Suprapubic skin (tissue), 4 donors: ENCODE measurements at regions not wholly inside any gene's neighbourhood (a gene's known extent, or its start where the extent isn't known, plus 50 kb on each side); places are given as distances from the start of the nearest gene placed in this dataset.

ENCODE experiments used
- DNase-seq, 2 donors: peaks; one replicate each; pipeline ENCODE4 v3.0.0-alpha.2; 2019; ENCODE audit warnings: low spot score in 2 of 2
- H3K27ac ChIP-seq: fragments of 200-600 bp; sonication (generic); one replicate; pipeline ENCODE4 v1.5.1; 2019
- H3K27me3 ChIP-seq: fragments of 200-600 bp; sonication (generic); one replicate; pipeline ENCODE4 v1.5.1; 2019
- H3K36me3 ChIP-seq: fragments of 200-600 bp; sonication (generic); one replicate; pipeline ENCODE4 v1.5.1; 2019
- H3K4me1 ChIP-seq: fragments of 200-600 bp; sonication (generic); one replicate; pipeline ENCODE4 v1.5.1; 2019
- H3K4me3 ChIP-seq: fragments of 200-600 bp; sonication (generic); one replicate; pipeline ENCODE4 v1.5.1; 2019; ENCODE audit warnings: mild to moderate bottlenecking
- H3K9me3 ChIP-seq: fragments of 200-600 bp; sonication (generic); one replicate; pipeline ENCODE4 v1.5.1; 2019
- EP300 ChIP-seq: sonication (generic); formaldehyde crosslinking; IDR thresholded peaks from one replicate; pipeline ENCODE4 v1.6.1; 2017; ENCODE audit warnings: antibody characterized with exemption
- POLR2A ChIP-seq, 2 donors: fragments of 450-650 bp; IDR thresholded peaks; one replicate each; pipeline ENCODE4 v1.6.1; 2017; ENCODE audit warnings: antibody characterized with exemption in 2 of 2, mild to moderate bottlenecking in 2 of 2, moderate library complexity in 2 of 2
- POLR2AphosphoS5 ChIP-seq, 3 donors: sonication (generic); formaldehyde crosslinking; IDR thresholded peaks; one replicate each; pipeline ENCODE4 v1.6.1; 2017; ENCODE audit warnings: antibody characterized with exemption in 3 of 3
- WGBS: methylation state at CpG from one replicate; pipeline ENCODE4 v1.1.5; 2018; 5-methylcytosine and 5-hydroxymethylcytosine counted together
- TF ChIP-seq, protein P1 (sequence below), 2 donors: fragments of 200-600 bp in 1 of 2; fragments of 450-650 bp in 1 of 2; sonication (generic) in 1 of 2; IDR thresholded peaks; one replicate each; pipeline ENCODE4 v1.5.1; 2016 to 2019; ENCODE audit warnings: antibody characterized with exemption in 2 of 2, mild to moderate bottlenecking in 1 of 2, moderate library complexity in 1 of 2

DNA sequence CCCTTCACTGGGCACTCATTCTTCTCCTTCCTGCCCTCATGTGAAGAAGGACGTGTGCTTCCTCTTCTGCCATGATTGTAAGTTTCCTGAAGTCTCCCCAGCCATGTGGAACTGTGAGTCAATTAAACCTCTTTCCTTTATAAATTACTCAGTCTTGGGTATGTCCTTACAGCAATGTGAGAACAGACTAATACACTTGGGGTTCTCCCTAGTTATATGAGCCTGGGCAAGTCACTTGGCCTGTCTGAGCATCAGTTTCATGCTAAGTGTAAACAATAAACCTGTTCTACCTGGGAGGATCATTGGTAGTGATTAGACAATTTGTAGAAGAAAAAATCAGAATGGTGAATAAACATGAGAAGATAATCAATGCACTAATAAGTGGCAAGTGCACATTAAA lies 162.2 kb upstream of the ARG1 start:
- 56% methylated on average over 1 of the region's 1 CpG for WGBS
- Histone ChIP-seq H3K4me1 (no peaks in the 10 kb centered on the region), H3K9me3 (no peaks in the 10 kb centered on the region), H3K27ac (no peak overlapping the region), H3K27me3 (no peaks in the 10 kb centered on the region), H3K4me3 (no peak overlapping the region), H3K36me3 (no peaks in the 10 kb centered on the region)
- TF ChIP-seq POLR2AphosphoS5 (IDR thresholded peaks at IDR 0.05) (no peak), POLR2A (IDR thresholded peaks at IDR 0.05) (no peak), EP300 (no peak)
- TF ChIP-seq, protein P1, sequence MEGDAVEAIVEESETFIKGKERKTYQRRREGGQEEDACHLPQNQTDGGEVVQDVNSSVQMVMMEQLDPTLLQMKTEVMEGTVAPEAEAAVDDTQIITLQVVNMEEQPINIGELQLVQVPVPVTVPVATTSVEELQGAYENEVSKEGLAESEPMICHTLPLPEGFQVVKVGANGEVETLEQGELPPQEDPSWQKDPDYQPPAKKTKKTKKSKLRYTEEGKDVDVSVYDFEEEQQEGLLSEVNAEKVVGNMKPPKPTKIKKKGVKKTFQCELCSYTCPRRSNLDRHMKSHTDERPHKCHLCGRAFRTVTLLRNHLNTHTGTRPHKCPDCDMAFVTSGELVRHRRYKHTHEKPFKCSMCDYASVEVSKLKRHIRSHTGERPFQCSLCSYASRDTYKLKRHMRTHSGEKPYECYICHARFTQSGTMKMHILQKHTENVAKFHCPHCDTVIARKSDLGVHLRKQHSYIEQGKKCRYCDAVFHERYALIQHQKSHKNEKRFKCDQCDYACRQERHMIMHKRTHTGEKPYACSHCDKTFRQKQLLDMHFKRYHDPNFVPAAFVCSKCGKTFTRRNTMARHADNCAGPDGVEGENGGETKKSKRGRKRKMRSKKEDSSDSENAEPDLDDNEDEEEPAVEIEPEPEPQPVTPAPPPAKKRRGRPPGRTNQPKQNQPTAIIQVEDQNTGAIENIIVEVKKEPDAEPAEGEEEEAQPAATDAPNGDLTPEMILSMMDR (IDR thresholded peaks at IDR 0.05), result no peak
- no peak for DNase-seq

DNA sequence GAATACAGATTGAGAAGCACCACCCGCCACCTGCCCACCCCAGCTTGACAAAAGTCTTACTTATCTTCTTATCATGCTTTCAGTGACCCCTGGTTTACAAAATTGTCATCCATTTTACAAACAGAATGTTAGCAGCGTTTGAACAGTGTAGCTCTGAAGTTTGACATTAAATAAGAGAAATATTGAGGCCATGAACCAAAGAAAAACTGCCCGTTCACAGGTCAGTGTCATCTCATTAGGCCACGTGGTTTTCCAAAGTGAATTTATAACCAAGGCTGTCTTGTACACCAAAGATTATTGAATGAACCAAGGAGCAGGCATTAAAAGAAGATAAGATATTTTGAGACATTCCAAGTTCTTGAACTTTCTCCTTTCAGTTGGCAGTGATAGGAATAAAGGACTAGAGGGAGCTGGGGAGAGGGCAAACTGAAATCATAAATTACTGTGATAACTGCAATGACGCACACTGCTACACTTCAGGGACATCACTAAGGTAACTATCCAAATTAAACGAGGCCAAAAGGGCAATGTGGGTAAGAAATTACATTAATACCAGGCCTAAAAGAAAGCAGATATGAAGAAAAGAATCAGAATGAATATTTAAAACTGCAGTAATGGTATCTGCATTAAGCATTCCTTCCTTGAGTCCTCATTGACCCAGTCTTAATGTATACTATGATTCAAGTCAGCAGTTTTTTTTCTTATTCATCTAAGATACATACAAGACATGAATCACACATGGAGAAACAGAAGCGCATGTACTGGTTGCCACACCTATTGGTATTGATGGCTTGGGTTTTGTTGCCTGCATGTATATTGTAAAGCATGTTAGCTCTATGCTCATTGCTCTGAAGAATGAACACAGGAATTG lies 159.8 kb upstream of the ARG1 start:
- no peak overlapping the region for H3K27ac ChIP-seq
- no peaks in the 10 kb centered on the region for H3K4me1 ChIP-seq
- no peaks in the 10 kb centered on the region for H3K9me3 ChIP-seq
- no peak overlapping the region for H3K4me3 ChIP-seq
- no peak for TF ChIP-seq POLR2AphosphoS5 (IDR thresholded peaks at IDR 0.05)
- TF ChIP-seq, protein P1 (IDR thresholded peaks at IDR 0.05), result no peak
- TF ChIP-seq EP300, result no peak
- no peak for TF ChIP-seq POLR2A (IDR thresholded peaks at IDR 0.05)
- WGBS, result 63% methylated on average over 7 of the region's 7 CpGs
- H3K36me3 ChIP-seq, result no peaks in the 10 kb centered on the region
- no peaks in the 10 kb centered on the region for H3K27me3 ChIP-seq
- no peak for DNase-seq

- Histone ChIP-seq H3K4me3 (no peak overlapping the region), H3K27me3 (no peaks in the 10 kb centered on the region), H3K9me3 (no peaks in the 10 kb centered on the region), H3K36me3 (no peaks in the 10 kb centered on the region), H3K4me1 (no peaks in the 10 kb centered on the region), H3K27ac (no peak overlapping the region)
- 86% methylated on average over 2 of the region's 2 CpGs for WGBS
- TF ChIP-seq POLR2AphosphoS5 (IDR thresholded peaks at IDR 0.05) (no peak), POLR2A (IDR thresholded peaks at IDR 0.05) (no peak), EP300 (no peak)
- TF ChIP-seq, protein P1 (IDR thresholded peaks at IDR 0.05), result no peak
- DNase-seq, result no peak
Observed at GRCh38 chr6:131413831-131414191, 159.2 kb upstream of the ARG1 start.

- H3K27ac ChIP-seq, result no peak overlapping the region
- no peak for DNase-seq
- H3K4me1 ChIP-seq, result no peaks in the 10 kb centered on the region
- H3K9me3 ChIP-seq, result no peaks in the 10 kb centered on the region
- TF ChIP-seq POLR2AphosphoS5 (IDR thresholded peaks at IDR 0.05) (no peak), POLR2A (IDR thresholded peaks at IDR 0.05) (no peak), EP300 (no peak)
- TF ChIP-seq, protein P1 (IDR thresholded peaks at IDR 0.05), result no peak
- no peaks in the 10 kb centered on the region for H3K27me3 ChIP-seq
- no peaks in the 10 kb centered on the region for H3K36me3 ChIP-seq
- 85% methylated on average over 7 of the region's 7 CpGs for WGBS
- H3K4me3 ChIP-seq, result no peak overlapping the region
Observed at GRCh38 chr6:131414956-131415355, 158.1 kb upstream of the ARG1 start.

- DNase-seq, result no peak
- H3K9me3 ChIP-seq, result no peaks in the 10 kb centered on the region
- no peak overlapping the region for H3K27ac ChIP-seq
- TF ChIP-seq, protein P1 (IDR thresholded peaks at IDR 0.05), result no peak
- TF ChIP-seq EP300 (no peak), POLR2A (IDR thresholded peaks at IDR 0.05) (no peak), POLR2AphosphoS5 (IDR thresholded peaks at IDR 0.05) (no peak)
- H3K36me3 ChIP-seq, result no peaks in the 10 kb centered on the region
- 63% methylated on average over 3 of the region's 5 CpGs for WGBS
- H3K4me3 ChIP-seq, result no peak overlapping the region
- H3K4me1 ChIP-seq, result no peaks in the 10 kb centered on the region
- H3K27me3 ChIP-seq, result no peaks in the 10 kb centered on the region
Observed at GRCh38 chr6:131418441-131418840, 154.6 kb upstream of the ARG1 start.
